HG03457 (cell line): ENCODE measurements at regions not wholly inside any gene's neighbourhood (a gene's known extent, or its start where the extent isn't known, plus 50 kb on each side); places are given as distances from the start of the nearest gene placed in this dataset.
"Not testable (repeated sequence)": the region's sequence is repeated elsewhere in the genome, so short reads cannot be mapped to it uniquely, and the experiment has no call there.

Experiments
- ATAC-seq: cut with Tn5 transposase; IDR thresholded peaks from one replicate; pipeline ENCODE4 v1.9.1; 2021; ENCODE audit warnings: moderate number of reproducible peaks; ENCODE audit not compliant: unreplicated experiment

DNA sequence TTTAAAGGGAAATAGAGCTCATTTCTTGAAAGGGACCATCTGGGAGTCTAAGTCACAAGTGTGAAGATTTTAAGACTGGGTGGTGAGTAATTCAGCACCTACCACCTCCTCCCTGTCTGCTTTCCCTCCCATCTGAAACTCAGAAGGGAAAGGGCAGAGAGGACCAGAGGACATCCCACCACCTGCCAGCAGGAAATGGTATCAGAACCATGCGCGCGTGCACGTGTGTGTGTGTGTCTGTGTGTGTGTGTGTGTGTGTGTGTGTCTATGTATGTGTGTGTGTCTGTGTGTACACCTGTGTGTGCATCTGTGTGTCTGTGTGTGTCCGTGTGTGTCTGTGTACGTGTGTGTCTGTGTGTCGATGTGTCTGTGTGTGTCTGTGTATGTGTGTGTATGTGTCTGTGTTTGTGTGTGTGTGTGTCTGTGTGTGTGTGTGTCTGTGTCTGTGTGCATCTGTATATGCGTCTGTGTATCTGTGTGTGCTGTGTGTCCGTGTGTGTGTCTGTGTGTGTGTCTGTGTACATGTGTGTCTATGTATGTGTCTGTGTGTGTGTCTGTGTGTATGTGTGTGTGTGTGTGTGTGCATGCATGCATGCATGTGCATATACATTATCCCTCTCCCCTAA lies 76.8 kb downstream of the ZFP36L2 start:
- ATAC-seq = no peak

DNA sequence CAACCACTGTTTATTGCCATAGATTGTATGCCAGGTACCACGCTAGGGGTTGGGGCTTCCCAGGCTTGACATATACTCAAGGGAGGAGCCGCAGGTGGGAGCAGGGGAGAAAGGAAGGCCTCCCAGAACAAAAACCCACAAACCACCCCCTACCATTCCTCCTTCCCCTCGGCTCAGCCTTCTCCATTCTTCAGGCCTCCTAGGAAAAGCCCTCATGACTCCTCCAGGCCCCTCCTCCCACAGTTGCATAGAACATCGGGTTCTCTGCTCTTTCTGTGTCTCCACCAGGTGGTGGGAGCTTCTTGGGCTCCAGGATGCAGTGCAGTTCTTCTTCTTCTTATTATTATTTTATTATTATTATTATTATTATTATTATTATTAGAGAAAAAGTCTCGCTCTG lies 80.3 kb downstream of the ZFP36L2 start:
- no peak for ATAC-seq

DNA sequence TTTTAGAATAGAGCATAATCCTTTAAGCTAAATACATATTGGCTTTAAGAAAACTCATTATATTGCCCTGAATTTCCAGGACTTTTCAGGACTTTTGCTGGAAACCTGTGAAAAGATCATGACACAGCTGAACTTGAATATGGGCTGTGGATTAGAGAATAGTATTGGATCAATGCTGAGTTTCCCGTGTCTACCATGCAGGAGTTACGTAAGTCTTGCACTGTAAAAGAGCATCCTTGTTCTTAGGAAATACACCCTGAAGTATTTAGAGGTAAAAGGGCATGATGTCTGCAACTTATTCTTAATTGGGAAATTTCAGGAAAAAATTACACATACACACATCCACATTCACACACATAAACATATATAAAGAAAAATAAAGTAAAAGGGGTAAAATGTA lies 82.1 kb downstream of the ZFP36L2 start:
- no peak for ATAC-seq

DNA sequence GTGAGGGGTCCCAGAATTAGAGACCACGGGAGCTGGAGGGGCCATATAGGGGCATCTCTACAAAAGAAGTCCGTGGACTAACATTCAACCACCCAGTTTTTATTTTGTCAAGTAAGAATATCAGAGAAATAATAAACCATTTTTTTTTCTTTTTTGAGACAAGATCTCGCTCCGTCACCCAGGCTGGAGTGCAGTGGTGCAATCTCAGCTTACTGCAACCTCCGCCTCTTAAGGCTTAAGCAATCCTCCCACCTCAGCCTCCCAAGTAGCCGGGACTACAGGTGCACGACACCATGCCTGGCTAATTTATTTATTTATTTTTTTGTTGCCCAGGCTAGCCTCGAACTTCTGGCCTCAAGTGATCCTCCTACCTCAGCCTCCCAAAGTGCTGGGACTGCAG lies 82.7 kb downstream of the ZFP36L2 start:
- no peak for ATAC-seq

DNA sequence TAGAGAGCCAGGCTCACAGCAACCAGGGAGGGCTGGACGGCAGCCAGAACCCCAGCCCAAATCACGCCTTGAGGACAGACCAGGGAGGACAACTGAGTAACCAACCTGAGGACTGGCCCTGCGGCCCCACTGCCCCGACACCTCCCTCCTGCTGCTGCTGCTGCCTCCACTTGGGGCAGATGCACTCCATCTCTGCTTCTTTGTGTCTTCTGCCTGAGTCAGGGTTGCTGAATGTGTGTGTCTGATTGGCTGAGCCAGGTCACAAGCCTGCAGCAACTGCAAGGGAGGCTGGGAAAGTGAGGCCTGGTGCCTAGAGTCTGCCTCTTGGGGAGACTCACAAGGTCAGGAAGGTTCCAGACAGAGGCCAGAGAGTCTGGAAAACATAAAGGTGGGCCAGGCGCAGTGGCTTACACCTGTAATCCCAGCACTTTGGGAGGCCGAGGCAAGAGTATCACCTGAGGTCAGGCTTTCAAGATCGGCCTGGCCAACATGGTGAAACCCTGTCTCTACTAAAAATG lies 83.4 kb downstream of the ZFP36L2 start:
- ATAC-seq = no peak

DNA sequence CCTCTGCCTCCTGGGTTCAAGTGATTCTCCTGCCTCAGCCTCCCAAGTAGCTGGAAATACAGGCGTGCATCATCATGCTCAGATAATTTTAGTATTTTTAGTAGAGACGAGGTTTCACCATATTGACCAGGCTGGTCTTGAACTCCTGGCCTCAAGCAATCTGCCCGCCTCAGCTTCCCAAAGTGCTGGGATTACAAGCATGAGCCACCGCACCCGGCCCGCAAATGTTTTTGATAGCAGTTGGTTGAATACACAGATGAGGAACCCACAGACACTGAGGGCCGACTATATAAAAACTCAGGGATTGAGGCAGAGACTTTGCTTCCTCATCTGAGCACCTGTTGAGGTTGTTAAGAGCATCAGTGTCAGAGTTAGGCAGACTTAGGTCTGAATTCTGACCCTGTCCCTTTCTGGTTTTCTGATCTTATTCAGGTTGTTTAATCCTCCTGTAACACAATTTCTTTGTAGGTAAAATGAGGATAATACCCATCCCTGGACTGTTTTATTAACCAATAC lies 84.7 kb downstream of the ZFP36L2 start:
- not testable (repeated sequence) for ATAC-seq

DNA sequence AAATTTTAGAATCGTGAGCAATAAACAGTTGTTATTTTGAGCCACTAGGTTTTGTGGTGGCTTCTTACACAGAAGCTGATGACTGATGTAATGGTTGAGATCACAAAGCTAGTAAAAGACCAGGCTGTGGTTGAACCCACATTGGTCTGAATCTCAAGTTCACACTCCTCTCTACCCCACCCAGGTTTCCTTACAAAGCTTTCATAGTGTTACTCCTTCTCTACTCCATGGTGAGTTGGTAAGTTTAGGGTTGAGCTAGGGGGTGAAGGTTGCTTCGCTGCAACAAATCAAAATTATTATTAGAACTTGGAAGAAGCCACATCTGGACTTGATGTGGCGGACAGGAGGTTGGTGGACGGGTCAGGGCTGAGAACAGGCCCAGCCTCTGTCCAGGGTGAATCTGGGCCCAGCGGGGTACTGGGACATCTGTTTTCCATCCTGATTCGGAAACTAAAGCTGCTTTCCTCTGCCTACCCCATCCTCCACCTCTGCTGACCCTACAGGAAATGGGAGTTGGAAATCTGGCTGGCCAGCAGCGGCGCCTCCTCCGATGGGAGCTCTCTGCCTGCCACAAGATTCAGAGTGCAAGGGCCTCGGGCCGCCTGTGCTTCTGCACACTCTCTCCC lies 86.3 kb downstream of the ZFP36L2 start:
- no peak for ATAC-seq

DNA sequence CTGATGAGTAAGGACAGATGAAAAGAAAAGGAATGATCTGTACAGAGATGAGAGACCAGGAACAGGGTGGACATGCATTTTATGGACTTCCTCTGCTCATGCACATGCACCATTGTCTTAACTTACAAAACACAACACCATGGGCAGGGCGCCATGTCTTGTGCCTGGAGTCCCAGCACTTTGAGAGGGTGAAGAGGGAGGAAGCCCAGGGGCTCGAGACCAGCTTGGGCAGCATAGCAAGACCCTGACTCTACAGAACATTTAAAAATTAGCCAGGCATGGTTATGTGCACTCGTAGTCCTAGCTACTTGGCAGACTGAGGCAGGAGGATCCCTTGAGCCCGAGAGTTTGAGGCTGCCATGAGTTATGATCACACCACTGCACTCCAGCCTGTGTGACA lies 86.9 kb downstream of the ZFP36L2 start:
- ATAC-seq = no peak

DNA sequence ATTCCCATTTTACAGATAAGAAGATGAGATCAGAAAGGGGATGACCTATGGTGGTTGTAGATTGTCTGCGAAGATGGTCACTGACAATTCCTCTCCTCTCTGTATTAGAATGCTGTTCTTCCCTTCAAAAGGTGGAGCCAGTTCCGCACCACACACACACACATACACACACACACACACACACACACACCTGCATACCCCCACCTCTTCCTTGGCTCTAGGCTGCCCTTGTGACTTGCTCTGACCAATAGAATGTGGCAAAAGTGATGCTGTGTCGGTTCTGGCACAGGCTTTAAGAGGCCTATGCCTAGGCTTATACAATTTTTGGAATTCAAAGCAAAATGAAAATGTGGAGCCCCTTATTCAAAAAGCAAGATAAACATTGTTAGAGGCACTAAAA lies 88.0 kb downstream of the ZFP36L2 start:
- ATAC-seq = no peak

DNA sequence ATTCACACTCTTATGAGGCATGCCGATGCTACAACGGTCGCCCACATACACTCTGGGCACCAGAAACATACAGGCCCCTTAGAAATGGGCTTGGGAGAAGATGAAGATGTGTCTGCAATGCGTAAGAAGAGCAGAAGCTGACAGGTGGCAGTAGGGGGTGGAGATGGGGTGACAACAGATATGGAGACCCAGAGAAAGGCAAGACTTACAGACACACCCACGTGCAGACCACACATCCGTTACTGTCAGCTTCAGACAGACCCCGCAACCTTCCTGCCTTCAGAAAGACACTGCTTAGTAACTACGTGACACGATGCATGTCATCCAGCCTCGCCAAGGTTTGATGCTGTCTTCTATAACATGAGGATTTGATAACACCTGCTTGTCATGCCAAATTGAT lies 89.5 kb downstream of the ZFP36L2 start:
- no peak for ATAC-seq

DNA sequence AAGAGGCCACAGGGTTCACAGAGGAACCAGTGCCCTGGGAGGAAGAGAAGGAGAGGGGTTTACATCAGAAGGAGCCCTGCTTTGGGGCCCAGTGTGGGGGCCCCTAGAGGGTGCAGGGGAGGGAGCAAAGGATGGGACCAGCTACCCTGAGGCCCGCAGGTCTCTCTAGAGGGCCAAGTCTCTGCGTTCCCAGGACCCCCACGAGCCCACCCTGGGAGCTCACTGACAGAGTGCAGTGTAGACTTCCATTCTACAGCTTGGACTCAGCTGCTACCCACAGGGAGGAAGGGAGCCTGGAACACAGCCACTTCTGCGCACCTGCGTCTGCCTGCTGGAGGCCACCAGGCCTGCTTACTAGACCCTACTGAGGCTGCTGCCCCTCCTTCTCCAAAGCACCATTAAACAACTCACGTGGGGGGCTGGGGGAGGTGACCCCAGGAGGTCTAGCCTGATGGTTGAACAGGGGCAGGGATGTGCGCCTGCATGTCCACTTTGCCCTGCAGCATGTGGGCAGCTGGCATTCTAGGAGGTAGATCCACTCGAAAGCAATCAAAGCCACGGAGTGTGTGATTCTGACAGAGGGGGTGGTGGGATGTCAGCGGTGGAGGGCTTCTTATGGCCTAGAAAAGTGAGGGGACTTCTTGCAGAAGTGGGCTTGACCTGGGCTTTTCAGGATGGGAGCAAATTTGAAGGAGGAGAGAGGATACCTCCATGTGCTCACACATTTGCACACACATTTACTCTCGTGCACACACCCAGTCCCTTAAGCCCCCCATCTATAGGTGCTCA lies 90.2 kb downstream of the ZFP36L2 start:
- ATAC-seq = no peak

DNA sequence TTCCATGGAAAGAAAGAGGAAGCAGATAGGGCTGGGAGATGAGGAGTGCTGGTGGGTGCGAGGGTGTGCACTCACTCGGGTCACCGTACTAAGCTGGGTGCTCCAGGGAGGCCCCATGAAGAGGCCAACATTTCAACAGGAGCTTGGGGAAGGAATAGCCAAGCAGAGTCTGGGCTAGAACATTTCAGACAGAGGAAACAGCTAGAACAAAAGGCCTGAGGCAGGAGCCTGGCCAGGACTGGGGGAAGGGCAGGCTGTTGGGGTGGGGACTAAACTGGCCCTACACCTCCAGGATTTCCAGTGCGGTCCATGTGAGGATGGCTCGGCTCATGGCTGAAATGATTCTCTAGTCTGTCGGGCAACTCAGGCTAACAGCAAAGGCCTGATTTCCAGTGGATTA lies 90.8 kb downstream of the ZFP36L2 start:
- no peak for ATAC-seq

DNA sequence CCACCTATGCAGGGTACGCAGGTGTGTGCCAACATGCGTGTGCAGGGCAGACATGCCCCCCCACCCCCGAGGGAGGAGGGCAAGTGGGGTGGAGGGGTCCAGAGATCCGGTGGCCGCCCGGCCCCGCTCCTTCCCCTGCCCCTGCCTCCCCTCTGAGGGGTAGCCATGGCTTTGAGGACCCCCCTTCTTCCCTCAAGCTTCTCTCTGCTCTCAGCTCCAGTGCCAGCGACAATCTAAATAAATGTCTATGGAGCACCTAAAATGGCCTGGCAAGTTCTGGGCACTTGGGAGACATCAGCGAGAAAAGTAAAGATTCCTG lies 91.9 kb downstream of the ZFP36L2 start:
- ATAC-seq = no peak

DNA sequence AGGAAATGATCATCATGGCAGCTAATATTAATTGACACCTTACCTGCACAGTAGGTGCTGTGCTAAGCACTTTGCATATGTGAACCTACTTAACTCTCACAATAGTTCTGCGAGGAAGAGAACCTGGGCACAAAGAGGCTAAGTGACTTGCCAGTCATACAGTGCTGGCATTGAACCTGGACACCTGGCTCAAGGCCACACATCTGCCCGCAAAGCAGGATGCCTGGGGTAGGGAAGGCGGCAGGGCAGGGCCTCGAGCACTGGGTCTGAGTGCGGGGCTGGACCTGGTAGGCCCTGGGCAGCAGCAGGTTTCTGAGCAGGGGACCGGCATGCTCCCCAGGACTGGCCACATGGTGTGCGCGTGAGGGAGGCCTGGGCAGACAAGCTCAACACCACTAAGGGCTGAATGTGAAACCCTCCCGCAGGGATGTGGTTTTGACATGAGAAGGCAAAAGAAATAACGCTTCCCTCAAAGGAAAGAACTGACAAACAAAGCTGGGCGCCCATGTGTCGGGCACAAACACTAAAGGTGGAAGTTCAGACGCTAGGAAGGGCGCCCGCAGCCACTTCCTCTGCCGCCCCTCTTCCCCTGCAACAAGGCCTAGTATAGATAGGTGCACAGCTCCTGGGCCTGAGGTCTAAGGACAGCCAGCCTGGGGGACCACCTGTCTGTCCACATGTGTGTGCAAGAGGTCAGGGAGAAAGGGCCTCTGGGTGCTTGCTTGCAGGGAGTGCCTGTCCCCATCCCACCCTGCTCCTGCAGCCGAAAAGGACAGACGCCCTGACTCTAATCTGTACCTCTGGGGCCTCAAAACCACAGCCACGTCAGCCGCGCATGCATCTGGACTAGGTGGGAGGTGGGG lies 92.5 kb downstream of the ZFP36L2 start:
- ATAC-seq = no peak

DNA sequence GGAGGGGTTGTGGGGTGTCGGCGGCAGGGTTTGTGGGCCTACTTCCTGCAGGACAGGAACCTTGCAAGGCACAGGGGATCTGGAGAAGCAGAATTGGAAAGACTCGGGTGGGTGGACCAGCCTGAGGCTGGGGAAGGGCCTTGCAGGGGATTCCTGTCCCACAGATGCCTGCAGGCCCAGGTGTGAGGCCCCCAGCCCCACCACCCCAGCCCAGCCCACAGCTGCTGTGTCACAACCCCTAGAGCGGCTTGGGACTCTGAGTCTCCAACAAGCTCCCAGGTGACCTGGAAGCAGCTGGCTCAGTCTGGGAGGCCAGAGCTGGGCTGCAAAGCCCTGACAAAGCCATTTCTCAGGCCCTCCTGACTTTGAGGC lies 93.1 kb downstream of the ZFP36L2 start:
- no peak for ATAC-seq

DNA sequence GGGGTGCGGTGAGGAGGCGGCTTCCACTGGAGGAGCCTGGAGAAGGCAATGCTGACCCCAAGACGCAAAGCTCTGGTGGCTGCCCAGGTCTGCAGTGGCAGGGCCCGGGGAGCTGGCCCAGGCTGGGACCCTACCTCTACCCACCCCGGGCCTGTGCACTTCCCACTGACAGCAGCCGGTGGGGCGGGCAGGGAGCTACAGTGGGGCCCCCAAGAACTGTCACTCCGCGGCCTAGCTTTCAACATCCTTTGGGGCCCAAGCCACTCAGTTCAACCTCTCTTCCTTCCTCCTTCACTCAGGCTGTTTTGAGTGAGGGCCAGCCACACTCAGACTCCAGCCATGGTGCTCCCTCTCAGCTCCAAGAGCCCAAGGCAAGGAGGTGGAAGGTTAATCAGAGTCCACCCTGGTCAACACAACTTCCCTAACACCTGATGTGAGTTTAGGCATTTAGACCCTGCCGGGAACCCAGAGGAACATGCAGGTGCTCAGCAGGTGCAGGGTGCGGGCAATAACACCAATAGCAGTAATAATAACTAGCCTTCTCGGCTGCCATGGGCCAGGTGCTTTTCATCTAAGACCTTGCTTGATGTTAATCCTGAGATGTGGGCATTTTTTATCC lies 93.6 kb downstream of the ZFP36L2 start:
- no peak for ATAC-seq

DNA sequence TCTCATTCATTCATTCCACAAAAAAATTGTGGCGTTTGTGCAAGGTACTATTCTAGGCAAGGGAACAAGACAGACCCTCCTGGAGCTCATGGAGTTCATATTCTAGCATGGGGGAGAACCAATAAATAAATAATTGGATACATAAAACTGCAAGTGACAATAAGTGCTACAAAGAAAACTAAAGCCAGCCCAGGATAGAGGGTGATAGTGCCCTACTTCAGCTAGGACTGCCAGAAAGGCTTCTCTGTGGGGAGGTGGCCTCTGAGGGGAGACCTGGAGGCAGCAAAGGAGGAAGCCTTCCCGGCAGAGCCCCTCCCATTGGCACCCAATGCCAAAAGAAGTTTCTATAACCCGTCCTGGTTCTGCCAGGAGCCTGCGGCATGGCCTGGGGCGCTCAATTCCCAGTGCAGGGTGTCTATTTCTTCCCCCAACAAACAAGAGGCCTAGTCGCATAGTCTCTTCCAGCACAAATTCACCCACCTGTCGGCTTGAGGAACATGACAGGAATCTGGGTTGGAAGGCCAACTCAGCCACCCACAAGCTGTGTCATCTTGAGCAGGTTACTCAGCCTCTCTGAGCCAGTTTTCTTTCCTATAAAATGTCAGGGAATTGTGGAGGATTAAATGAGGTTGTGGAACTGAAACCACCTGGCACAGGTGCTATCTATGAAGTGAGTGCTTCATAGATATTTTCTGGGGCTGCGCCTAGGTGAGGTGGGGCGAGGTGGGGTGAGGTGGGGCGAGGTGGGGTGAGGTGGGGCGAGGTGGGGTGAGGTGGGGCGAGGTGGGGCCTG lies 94.3 kb downstream of the ZFP36L2 start:
- no peak for ATAC-seq

DNA sequence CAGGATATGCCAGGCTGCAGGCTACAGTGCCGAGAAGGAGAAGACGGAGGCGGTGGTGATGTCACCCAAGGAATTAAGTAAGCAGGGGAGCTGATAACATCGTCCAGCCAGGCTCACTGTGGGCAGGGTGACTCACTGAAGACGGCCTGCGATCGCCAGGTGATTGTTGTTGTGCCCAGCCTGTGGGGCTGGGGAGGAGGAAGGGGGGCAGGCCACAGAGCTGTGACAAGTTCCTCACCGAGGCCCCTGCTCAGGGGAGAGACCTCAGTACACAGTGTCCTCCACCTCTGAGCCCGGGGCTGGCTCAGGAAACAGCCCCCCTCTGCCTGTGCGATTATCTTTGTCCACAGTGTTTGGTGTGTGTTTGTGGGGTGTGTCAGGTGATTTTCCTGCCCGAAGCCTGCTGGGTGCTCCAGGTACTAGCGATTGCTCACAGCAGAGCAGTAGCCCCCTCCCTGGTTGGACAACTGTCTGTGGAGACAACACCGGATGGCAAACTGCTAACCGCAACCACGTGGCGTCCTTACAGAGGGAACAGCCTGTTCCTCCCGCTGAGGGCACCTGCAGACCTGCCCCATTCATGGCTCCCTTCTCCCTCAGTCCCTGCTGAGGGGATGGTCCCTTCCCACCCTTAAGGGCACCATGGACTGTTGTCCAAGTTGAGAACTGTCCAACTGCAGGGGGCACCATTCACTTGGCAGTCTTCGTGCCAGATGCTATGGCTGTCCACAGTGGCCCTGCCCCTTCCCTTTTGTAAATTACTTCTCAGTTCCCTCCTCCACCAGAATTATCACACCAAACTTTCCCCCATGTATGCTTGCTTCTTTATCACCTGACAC lies 95.1 kb downstream of the ZFP36L2 start:
- ATAC-seq = no peak

DNA sequence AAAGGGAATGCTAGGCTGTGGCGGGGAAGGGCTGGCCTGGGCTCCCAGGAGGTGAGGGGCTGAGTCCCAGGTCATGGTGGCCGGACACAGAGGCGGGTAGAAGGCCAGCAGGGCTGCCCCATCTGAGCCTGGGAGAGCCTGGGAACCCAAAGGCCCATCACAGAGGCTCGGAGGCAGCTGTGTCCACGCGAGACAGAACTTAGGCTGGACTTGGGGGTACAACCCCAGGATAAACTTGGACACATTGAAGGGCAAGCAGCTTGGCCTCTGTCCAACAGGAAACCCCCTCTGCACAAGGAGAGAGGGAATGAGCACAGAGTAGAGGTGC lies 95.9 kb downstream of the ZFP36L2 start:
- ATAC-seq = no peak
